ENCODE measurements at regions not wholly inside any gene's neighbourhood (a gene's known extent, or its start where the extent isn't known, plus 50 kb on each side); places are given as distances from the start of the nearest gene placed in this dataset.
"Not testable (repeated sequence)": the region's sequence is repeated elsewhere in the genome, so short reads cannot be mapped to it uniquely, and the experiment has no call there.

- H3K27me3 Mint-ChIP-seq = no peaks in the 10 kb centered on the region
- no peak overlapping the region for H3K27ac Mint-ChIP-seq
These were observed 603.6 kb upstream of the RAB6C start for GRCh38 chr2:129375632-129376425.

GRCh38 chr2:129376426-129377077 is 602.9 kb upstream of the RAB6C start:
- Mint-ChIP-seq H3K27me3 (no peaks in the 10 kb centered on the region), H3K36me3 (no peaks in the 10 kb centered on the region), H3K4me3 (no peak overlapping the region), H3K9me3 (peaks cover 5% of the 10 kb centered on the region), H3K27ac (no peak overlapping the region), H3K4me1 (no peaks in the 10 kb centered on the region)

More at GRCh38 chr2:129375632-129376425, 603.6 kb upstream of the RAB6C start:
- Mint-ChIP-seq H3K4me3 (no peak overlapping the region), H3K36me3 (no peaks in the 10 kb centered on the region), H3K4me1 (no peaks in the 10 kb centered on the region), H3K9me3 (peaks cover 5% of the 10 kb centered on the region)

GRCh38 chr2:129377078-129377469 is 602.4 kb upstream of the RAB6C start:
- Mint-ChIP-seq H3K27ac (no peak overlapping the region), H3K4me1 (no peaks in the 10 kb centered on the region), H3K36me3 (no peaks in the 10 kb centered on the region), H3K27me3 (no peaks in the 10 kb centered on the region), H3K9me3 (peaks cover 5% of the 10 kb centered on the region), H3K4me3 (no peak overlapping the region)

GRCh38 chr2:129378186-129378585 is 601.3 kb upstream of the RAB6C start:
- Mint-ChIP-seq H3K27ac (no peak overlapping the region), H3K4me1 (no peaks in the 10 kb centered on the region), H3K36me3 (no peaks in the 10 kb centered on the region), H3K9me3 (peaks cover 11% of the 10 kb centered on the region), H3K4me3 (no peak overlapping the region), H3K27me3 (no peaks in the 10 kb centered on the region)

GRCh38 chr2:129379411-129379810 is 600.1 kb upstream of the RAB6C start:
- H3K4me1 Mint-ChIP-seq = no peaks in the 10 kb centered on the region
- no peaks in the 10 kb centered on the region for H3K27me3 Mint-ChIP-seq
- H3K9me3 Mint-ChIP-seq = peaks cover 12% of the 10 kb centered on the region
- no peak overlapping the region for H3K4me3 Mint-ChIP-seq
- no peaks in the 10 kb centered on the region for H3K36me3 Mint-ChIP-seq
- no peak overlapping the region for H3K27ac Mint-ChIP-seq

GRCh38 chr2:129381789-129382188 is 597.7 kb upstream of the RAB6C start:
- H3K9me3 Mint-ChIP-seq = peaks cover 17% of the 10 kb centered on the region
- H3K27me3 Mint-ChIP-seq = no peaks in the 10 kb centered on the region
- no peak overlapping the region for H3K27ac Mint-ChIP-seq
- no peaks in the 10 kb centered on the region for H3K36me3 Mint-ChIP-seq
- H3K4me3 Mint-ChIP-seq = no peak overlapping the region
- H3K4me1 Mint-ChIP-seq = no peaks in the 10 kb centered on the region

GRCh38 chr2:129388870-129389269 is 590.6 kb upstream of the RAB6C start:
- H3K36me3 Mint-ChIP-seq = no peaks in the 10 kb centered on the region
- H3K4me3 Mint-ChIP-seq = no peak overlapping the region
- H3K27me3 Mint-ChIP-seq = peaks cover 4% of the 10 kb centered on the region
- no peak overlapping the region for H3K27ac Mint-ChIP-seq
- H3K4me1 Mint-ChIP-seq = no peaks in the 10 kb centered on the region
- H3K9me3 Mint-ChIP-seq = peaks cover 10% of the 10 kb centered on the region

GRCh38 chr2:129393816-129394215 is 585.6 kb upstream of the RAB6C start:
- Mint-ChIP-seq H3K4me1 (no peaks in the 10 kb centered on the region), H3K36me3 (no peaks in the 10 kb centered on the region), H3K27ac (no peak overlapping the region), H3K9me3 (no peaks in the 10 kb centered on the region), H3K27me3 (no peaks in the 10 kb centered on the region), H3K4me3 (no peak overlapping the region)

GRCh38 chr2:129396980-129397599 is 582.4 kb upstream of the RAB6C start:
- Mint-ChIP-seq H3K4me1 (no peaks in the 10 kb centered on the region), H3K9me3 (no peaks in the 10 kb centered on the region)

GRCh38 chr2:129400826-129401225 is 578.6 kb upstream of the RAB6C start:
- Mint-ChIP-seq H3K4me3 (no peak overlapping the region), H3K27me3 (no peaks in the 10 kb centered on the region), H3K9me3 (no peaks in the 10 kb centered on the region), H3K27ac (no peak overlapping the region), H3K36me3 (no peaks in the 10 kb centered on the region), H3K4me1 (no peaks in the 10 kb centered on the region)

More at GRCh38 chr2:129396980-129397599, 582.4 kb upstream of the RAB6C start:
- no peaks in the 10 kb centered on the region for H3K27me3 Mint-ChIP-seq
- H3K36me3 Mint-ChIP-seq = no peaks in the 10 kb centered on the region
- H3K4me3 Mint-ChIP-seq = no peak overlapping the region
- no peak overlapping the region for H3K27ac Mint-ChIP-seq

- no peaks in the 10 kb centered on the region for H3K4me1 Mint-ChIP-seq
These were observed 577.4 kb upstream of the RAB6C start for GRCh38 chr2:129402076-129402475.

GRCh38 chr2:129404000-129404685 is 575.3 kb upstream of the RAB6C start:
- Mint-ChIP-seq H3K27ac (no peak overlapping the region), H3K9me3 (peaks cover 7% of the 10 kb centered on the region), H3K4me1 (no peaks in the 10 kb centered on the region), H3K27me3 (no peaks in the 10 kb centered on the region), H3K4me3 (no peak overlapping the region), H3K36me3 (no peaks in the 10 kb centered on the region)

More at GRCh38 chr2:129402076-129402475, 577.4 kb upstream of the RAB6C start:
- Mint-ChIP-seq H3K27me3 (no peaks in the 10 kb centered on the region), H3K4me3 (no peak overlapping the region), H3K36me3 (no peaks in the 10 kb centered on the region), H3K9me3 (no peaks in the 10 kb centered on the region), H3K27ac (no peak overlapping the region)

GRCh38 chr2:129408570-129408969 is 570.9 kb upstream of the RAB6C start:
- H3K9me3 Mint-ChIP-seq = peaks cover 7% of the 10 kb centered on the region
- H3K27me3 Mint-ChIP-seq = no peaks in the 10 kb centered on the region
- no peaks in the 10 kb centered on the region for H3K36me3 Mint-ChIP-seq
- no peak overlapping the region for H3K27ac Mint-ChIP-seq
- H3K4me3 Mint-ChIP-seq = no peak overlapping the region
- H3K4me1 Mint-ChIP-seq = no peaks in the 10 kb centered on the region

- not testable (repeated sequence) for H3K4me3 Mint-ChIP-seq, H3K4me1 Mint-ChIP-seq, H3K9me3 Mint-ChIP-seq, H3K27me3 Mint-ChIP-seq, H3K36me3 Mint-ChIP-seq, H3K27ac Mint-ChIP-seq
These were observed 562.4 kb upstream of the RAB6C start for GRCh38 chr2:129417041-129417440.

- no peaks in the 10 kb centered on the region for H3K36me3 Mint-ChIP-seq
- H3K4me3 Mint-ChIP-seq = no peak overlapping the region
- no peaks in the 10 kb centered on the region for H3K4me1 Mint-ChIP-seq
- H3K27ac Mint-ChIP-seq = no peak overlapping the region
- peaks cover 8% of the 10 kb centered on the region for H3K9me3 Mint-ChIP-seq
- no peaks in the 10 kb centered on the region for H3K27me3 Mint-ChIP-seq
These were observed 557.4 kb upstream of the RAB6C start for GRCh38 chr2:129422028-129422427.

Data from activated naive CD4-positive, alpha-beta T cell treated with anti-CD3 and anti-CD28 coated beads, Interleukin-2, amount 50 U/mL, for 24 hours (primary cell).